HCT116 (cell line): ENCODE measurements at regions not wholly inside any gene's neighbourhood (a gene's known extent, or its start where the extent isn't known, plus 50 kb on each side); places are given as distances from the start of the nearest gene placed in this dataset.

ENCODE experiments used
- ATF3 ChIP-seq: IDR thresholded peaks from 2 replicates; pipeline ENCODE4 v1.6.1; 2012
- ELF1 ChIP-seq: IDR thresholded peaks from 2 replicates; pipeline ENCODE4 v1.6.1; 2012; ENCODE audit warnings: low read depth, borderline replicate concordance
- EZH2 ChIP-seq: fragments of 200-600 bp; sonication (generic); IDR thresholded peaks from 2 replicates; pipeline ENCODE4 v1.6.1; 2017; ENCODE audit warnings: antibody characterized with exemption, mixed run types
- EZH2phosphoT487 ChIP-seq: fragments of 200-600 bp; IDR thresholded peaks from 2 replicates; pipeline ENCODE4 v1.6.1; 2018; ENCODE audit warnings: antibody characterized with exemption, borderline replicate concordance
- MAX ChIP-seq: IDR thresholded peaks from 2 replicates; pipeline ENCODE4 v1.6.1; 2012
- POLR2A ChIP-seq: IDR thresholded peaks from 2 replicates; pipeline ENCODE4 v1.7.0; 2011; ENCODE audit warnings: borderline replicate concordance; ENCODE audit not compliant: insufficient read depth, insufficient read length; ENCODE audit errors: extremely low read depth
- POLR2AphosphoS5 ChIP-seq: IDR thresholded peaks from 2 replicates; pipeline ENCODE4 v1.6.1; 2011; ENCODE audit warnings: mild to moderate bottlenecking, low read depth, low read length, moderate library complexity
- RAD21 ChIP-seq: IDR thresholded peaks from 2 replicates; pipeline ENCODE4 v1.6.1; 2012; ENCODE audit warnings: low read depth, mild to moderate bottlenecking
- REST ChIP-seq: IDR thresholded peaks from 2 replicates; pipeline ENCODE4 v1.6.1; 2012; ENCODE audit warnings: low read depth
- SP1 ChIP-seq: IDR thresholded peaks from 2 replicates; pipeline ENCODE4 v1.6.1; 2012; ENCODE audit warnings: low read depth
- ZNF274 ChIP-seq: fragments of 200-500 bp; sonication (Bioruptor generic); IDR thresholded peaks from 2 replicates; pipeline ENCODE4 v1.6.1; 2014; ENCODE audit warnings: mild to moderate bottlenecking, low read depth, low read length, inconsistent platforms
- TF ChIP-seq, protein P1 (sequence below), 3 experiments: fragments of 200-600 bp in 1 of 3; sonication (generic) in 1 of 3; IDR thresholded peaks in 2 of 3; conservative IDR thresholded peaks in 1 of 3; 2 replicates each; pipeline ENCODE4 v1.5.1; 2012 to 2017; ENCODE audit warnings: low read depth in 2 of 3, low read length in 2 of 3, antibody characterized with exemption in 1 of 3, borderline replicate concordance in 1 of 3, control low read depth in 1 of 3, mild to moderate bottlenecking in 1 of 3, mixed read lengths in 1 of 3, mixed run types in 1 of 3, moderate library complexity in 1 of 3; ENCODE audit not compliant: insufficient read depth in 1 of 3

DNA sequence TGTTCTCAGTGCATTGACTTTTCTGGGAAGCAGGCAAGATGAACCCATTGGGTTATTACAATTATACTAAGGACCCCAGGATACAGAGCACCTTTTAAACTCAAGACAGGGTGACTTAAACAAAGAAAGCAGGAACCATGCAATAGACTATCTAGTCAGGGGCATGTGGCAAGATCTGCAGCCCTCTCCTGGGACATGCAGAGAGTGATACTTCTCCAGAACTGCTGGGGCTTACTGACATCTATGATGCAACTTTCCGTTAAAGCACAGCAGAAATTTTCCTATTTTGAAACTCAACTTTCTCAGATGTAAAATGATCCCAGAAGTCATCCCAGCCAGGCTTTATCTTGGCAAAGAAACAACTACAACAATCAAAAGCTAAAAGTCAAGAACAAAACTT lies 162.2 kb upstream of the HNMT start:
- TF ChIP-seq EZH2: no peak
- no peak for TF ChIP-seq RAD21
- TF ChIP-seq, protein P1, sequence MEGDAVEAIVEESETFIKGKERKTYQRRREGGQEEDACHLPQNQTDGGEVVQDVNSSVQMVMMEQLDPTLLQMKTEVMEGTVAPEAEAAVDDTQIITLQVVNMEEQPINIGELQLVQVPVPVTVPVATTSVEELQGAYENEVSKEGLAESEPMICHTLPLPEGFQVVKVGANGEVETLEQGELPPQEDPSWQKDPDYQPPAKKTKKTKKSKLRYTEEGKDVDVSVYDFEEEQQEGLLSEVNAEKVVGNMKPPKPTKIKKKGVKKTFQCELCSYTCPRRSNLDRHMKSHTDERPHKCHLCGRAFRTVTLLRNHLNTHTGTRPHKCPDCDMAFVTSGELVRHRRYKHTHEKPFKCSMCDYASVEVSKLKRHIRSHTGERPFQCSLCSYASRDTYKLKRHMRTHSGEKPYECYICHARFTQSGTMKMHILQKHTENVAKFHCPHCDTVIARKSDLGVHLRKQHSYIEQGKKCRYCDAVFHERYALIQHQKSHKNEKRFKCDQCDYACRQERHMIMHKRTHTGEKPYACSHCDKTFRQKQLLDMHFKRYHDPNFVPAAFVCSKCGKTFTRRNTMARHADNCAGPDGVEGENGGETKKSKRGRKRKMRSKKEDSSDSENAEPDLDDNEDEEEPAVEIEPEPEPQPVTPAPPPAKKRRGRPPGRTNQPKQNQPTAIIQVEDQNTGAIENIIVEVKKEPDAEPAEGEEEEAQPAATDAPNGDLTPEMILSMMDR (IDR thresholded peaks at IDR 0.05 in 2 of 3, conservative IDR thresholded peaks at IDR 0.05 in 1 of 3; ENCODE audit: borderline replicate concordance in 1 of 3, insufficient read depth in 1 of 3, low read depth in 2 of 3, low read length in 2 of 3): no peak
- TF ChIP-seq POLR2AphosphoS5: no peak
- TF ChIP-seq POLR2A: no peak
- TF ChIP-seq SP1: no peak
- no peak for TF ChIP-seq EZH2phosphoT487
- TF ChIP-seq ZNF274: no peak
- TF ChIP-seq REST: no peak
- no peak for TF ChIP-seq ATF3
- TF ChIP-seq MAX: no peak
- no peak for TF ChIP-seq ELF1
